CD4-positive, alpha-beta T cell (primary cell): ENCODE measurements at regions not wholly inside any gene's neighbourhood (a gene's known extent, or its start where the extent isn't known, plus 50 kb on each side); places are given as distances from the start of the nearest gene placed in this dataset.
"Not testable (repeated sequence)": the region's sequence is repeated elsewhere in the genome, so short reads cannot be mapped to it uniquely, and the experiment has no call there.

Experiments used
- ATAC-seq: fragments of 200-7000 bp; cut with Tn5 transposase; one replicate; pipeline ENCODE4 v1.10.0; 2022; ENCODE audit warnings: mild to moderate bottlenecking; ENCODE audit not compliant: poor library complexity
- CTCF ChIA-PET: fragments of 350-600 bp; sonication (Branson Sonifier 250); formaldehyde crosslinking; loops from one replicate; lab custom pipeline; 2021; ENCODE audit warnings: antibody characterized with exemption, inconsistent platforms; lab: Charles Lee
- POLR2A ChIA-PET: fragments of 350-600 bp; sonication (Branson Sonifier 250); formaldehyde crosslinking; loops from one replicate; lab custom pipeline; 2021; ENCODE audit warnings: antibody characterized with exemption, inconsistent platforms; lab: Charles Lee
- DNase-seq, 14 experiments: peaks; one replicate each; pipeline ENCODE4 v3.0.0-alpha.2; 2013 to 2020; ENCODE audit warnings: mixed read lengths in 2 of 14
- H3K27ac ChIP-seq, 2 donors: one replicate each; pipeline versions ENCODE4 v1.5.1 to v1.7.0; 2013; ENCODE audit warnings: low read length in 2 of 2, low read depth in 1 of 2, mild to moderate bottlenecking in 1 of 2
- H3K27me3 ChIP-seq, 2 experiments: 1 replicate in 1 of 2; 2 replicates in 1 of 2; pipeline versions ENCODE4 v1.6.1 to v1.7.0; 2013; ENCODE audit warnings: low read length in 2 of 2, control low read depth in 1 of 2, mild to moderate bottlenecking in 1 of 2, moderate library complexity in 1 of 2; ENCODE audit not compliant: insufficient read depth in 2 of 2, control insufficient read depth in 1 of 2
- H3K36me3 ChIP-seq: one replicate; pipeline ENCODE4 v1.6.1; 2013; ENCODE audit warnings: low read length, control low read depth; ENCODE audit not compliant: insufficient read depth
- H3K4me1 ChIP-seq: one replicate; pipeline ENCODE4 v1.6.1; 2013; ENCODE audit warnings: low read length, control low read depth; ENCODE audit not compliant: insufficient read depth
- H3K4me3 ChIP-seq: one replicate; pipeline ENCODE4 v1.5.1; 2013; ENCODE audit warnings: mild to moderate bottlenecking, low read length, moderate library complexity
- H3K9me3 ChIP-seq, 2 experiments: 1 replicate in 1 of 2; 2 replicates in 1 of 2; pipeline versions ENCODE4 v1.6.1 to v1.7.0; 2013; ENCODE audit warnings: low read length in 2 of 2, mild to moderate bottlenecking in 2 of 2, control low read depth in 1 of 2, moderate library complexity in 1 of 2; ENCODE audit not compliant: control insufficient read depth in 1 of 2, insufficient read depth in 1 of 2
- H3K27ac Mint-ChIP-seq: one replicate; pipeline ENCODE4 v1.8.0; 2020; ENCODE audit warnings: mixed read lengths
- H3K27me3 Mint-ChIP-seq: one replicate; pipeline ENCODE4 v1.8.0; 2021; ENCODE audit warnings: mixed read lengths
- H3K36me3 Mint-ChIP-seq: one replicate; pipeline ENCODE4 v1.8.0; 2021; ENCODE audit warnings: low read depth, mixed read lengths
- H3K4me1 Mint-ChIP-seq: one replicate; pipeline ENCODE4 v1.8.0; 2021; ENCODE audit warnings: low read depth, mixed read lengths
- H3K4me3 Mint-ChIP-seq: one replicate; pipeline ENCODE4 v1.8.0; 2020; ENCODE audit warnings: mild to moderate bottlenecking, mixed read lengths
- H3K9me3 Mint-ChIP-seq: one replicate; pipeline ENCODE4 v1.8.0; 2020; ENCODE audit warnings: mixed read lengths
- CTCF ChIP-seq: fragments of 200-600 bp; IDR thresholded peaks from one replicate; pipeline ENCODE4 v1.8.0; 2022; ENCODE audit warnings: antibody characterized with exemption, mild to moderate bottlenecking
- intact Hi-C, 2 experiments: fragments of 100-400 bp; cut with DNase I in 1 of 2; cut with micrococcal nuclease in 1 of 2; formaldehyde crosslinking; loops; one replicate each; pipeline versions ENCODE4 v1.15.1 to v1.9.0; 2023 to 2025; cut with DNase I, micrococcal nuclease

DNA sequence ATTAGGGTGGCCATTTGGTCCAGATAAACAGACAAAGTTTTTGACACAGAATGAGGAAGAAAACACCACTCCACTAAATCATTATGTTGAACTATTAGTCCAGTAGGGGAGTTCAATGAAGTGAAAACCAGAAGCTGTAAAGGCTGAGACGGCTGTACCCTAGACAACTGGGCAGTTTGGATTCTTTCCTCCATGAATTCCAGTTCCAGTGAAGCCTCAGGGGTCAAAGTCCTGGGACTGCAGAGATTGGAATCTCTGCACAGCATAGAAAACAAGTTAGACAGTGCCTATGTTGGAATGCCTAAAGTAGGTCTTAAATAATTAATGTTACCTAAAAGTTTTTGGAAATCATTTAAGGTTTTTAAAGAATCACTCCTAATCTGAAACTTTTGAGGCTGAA is 86.5 kb upstream of the PGR start:
- H3K4me3 ChIP-seq, H3K4me1 ChIP-seq, DNase-seq, H3K9me3 ChIP-seq, H3K27me3 Mint-ChIP-seq, H3K27ac ChIP-seq, POLR2A ChIA-PET, H3K27me3 ChIP-seq, CTCF ChIA-PET, H3K4me3 Mint-ChIP-seq, H3K27ac Mint-ChIP-seq, H3K36me3 ChIP-seq, H3K4me1 Mint-ChIP-seq, ATAC-seq, H3K36me3 Mint-ChIP-seq, intact Hi-C loops: not testable (repeated sequence)
- H3K9me3 Mint-ChIP-seq = peaks cover 24% of the 10 kb centered on the region

- intact Hi-C loops = no loop called here
- ChIA-PET CTCF (no interaction called here), POLR2A (no interaction called here)
- H3K9me3 ChIP-seq = peaks cover 5 to 7% of the 10 kb centered on the region in 2 experiments
- no peaks in the 10 kb centered on the region for H3K27me3 ChIP-seq
- no peaks in the 10 kb centered on the region for H3K27me3 Mint-ChIP-seq
- no peaks in the 10 kb centered on the region for H3K36me3 Mint-ChIP-seq
- H3K36me3 ChIP-seq = no peaks in the 10 kb centered on the region
- H3K27ac ChIP-seq = no peak overlapping the region
- H3K4me1 Mint-ChIP-seq = no peaks in the 10 kb centered on the region
- H3K4me1 ChIP-seq = no peaks in the 10 kb centered on the region
- H3K9me3 Mint-ChIP-seq = peaks cover 18% of the 10 kb centered on the region
- H3K27ac Mint-ChIP-seq = no peak overlapping the region
- no peak for ATAC-seq
- DNase-seq = no peak
- no peak overlapping the region for H3K4me3 ChIP-seq
- TF ChIP-seq CTCF = no peak
- H3K4me3 Mint-ChIP-seq = no peak overlapping the region
Measured at GRCh38 chr11:101215069-101215468, 85.5 kb upstream of the PGR start.

- no peak for TF ChIP-seq CTCF
- ChIA-PET CTCF (no interaction called here), POLR2A (no interaction called here)
- no peak overlapping the region for H3K27ac Mint-ChIP-seq
- ATAC-seq (no peak), DNase-seq (no peak)
- H3K4me1 Mint-ChIP-seq = no peaks in the 10 kb centered on the region
- no peaks in the 10 kb centered on the region for H3K4me1 ChIP-seq
- peaks cover 14% of the 10 kb centered on the region for H3K9me3 Mint-ChIP-seq
- no peaks in the 10 kb centered on the region for H3K27me3 ChIP-seq
- no peak overlapping the region for H3K4me3 Mint-ChIP-seq
- no peaks in the 10 kb centered on the region for H3K36me3 Mint-ChIP-seq
- intact Hi-C loops = no loop called here
- H3K9me3 ChIP-seq = peaks cover 7 to 14% of the 10 kb centered on the region in 2 experiments
- no peak overlapping the region for H3K27ac ChIP-seq
- no peaks in the 10 kb centered on the region for H3K27me3 Mint-ChIP-seq
- H3K36me3 ChIP-seq = no peaks in the 10 kb centered on the region
- no peak overlapping the region for H3K4me3 ChIP-seq
Measured at GRCh38 chr11:101211407-101211975, 81.9 kb upstream of the PGR start.

- no peak for ATAC-seq
- no peak for TF ChIP-seq CTCF
- no peaks in the 10 kb centered on the region for H3K27me3 ChIP-seq
- no peak for DNase-seq
- H3K9me3 ChIP-seq = peaks cover 0 to 3% of the 10 kb centered on the region in 2 experiments
- Mint-ChIP-seq H3K27me3 (no peaks in the 10 kb centered on the region), H3K4me1 (no peaks in the 10 kb centered on the region), H3K36me3 (no peaks in the 10 kb centered on the region), H3K9me3 (peaks cover 10% of the 10 kb centered on the region), H3K27ac (no peak overlapping the region), H3K4me3 (no peak overlapping the region)
- CTCF ChIA-PET = no interaction called here
- no peak overlapping the region for H3K27ac ChIP-seq
- no peaks in the 10 kb centered on the region for H3K36me3 ChIP-seq
- no peaks in the 10 kb centered on the region for H3K4me1 ChIP-seq
- POLR2A ChIA-PET = no interaction called here
- no peak overlapping the region for H3K4me3 ChIP-seq
- intact Hi-C loops = no loop called here
Measured at GRCh38 chr11:101202614-101203013, 73.0 kb upstream of the PGR start.
